Stimulated activated CD4-positive, alpha-beta T cell treated with anti-CD3 and anti-CD28 coated beads, Interleukin-4, amount 100 ng/mL, for 1 hour (primary cell): ENCODE measurements at regions not wholly inside any gene's neighbourhood (a gene's known extent, or its start where the extent isn't known, plus 50 kb on each side); places are given as distances from the start of the nearest gene placed in this dataset.
"Not testable (repeated sequence)": the region's sequence is repeated elsewhere in the genome, so short reads cannot be mapped to it uniquely, and the experiment has no call there.

ENCODE experiments used
- DNase-seq: peaks from one replicate; pipeline ENCODE4 v3.0.0-alpha.2; 2020

DNA sequence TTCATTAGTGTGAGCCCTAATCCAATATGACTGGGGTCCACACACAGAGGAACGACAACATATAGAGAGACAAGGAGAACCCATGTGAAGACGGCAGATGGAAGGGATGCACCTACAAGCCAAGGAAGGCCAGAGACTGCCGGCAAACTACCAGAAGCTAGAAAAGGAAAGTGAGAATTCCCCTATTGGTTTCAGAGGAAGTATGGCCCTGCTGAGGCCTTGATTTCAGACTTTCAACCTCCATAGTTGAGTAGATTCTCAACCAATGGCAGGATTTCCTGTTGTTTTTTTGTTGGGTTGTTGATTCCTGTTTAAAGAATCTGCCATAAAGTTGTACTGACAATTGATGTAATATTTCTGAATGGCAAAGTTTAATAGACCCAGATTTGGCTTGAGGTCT lies 241.5 kb downstream of the SATB2 start:
- DNase-seq: no peak

DNA sequence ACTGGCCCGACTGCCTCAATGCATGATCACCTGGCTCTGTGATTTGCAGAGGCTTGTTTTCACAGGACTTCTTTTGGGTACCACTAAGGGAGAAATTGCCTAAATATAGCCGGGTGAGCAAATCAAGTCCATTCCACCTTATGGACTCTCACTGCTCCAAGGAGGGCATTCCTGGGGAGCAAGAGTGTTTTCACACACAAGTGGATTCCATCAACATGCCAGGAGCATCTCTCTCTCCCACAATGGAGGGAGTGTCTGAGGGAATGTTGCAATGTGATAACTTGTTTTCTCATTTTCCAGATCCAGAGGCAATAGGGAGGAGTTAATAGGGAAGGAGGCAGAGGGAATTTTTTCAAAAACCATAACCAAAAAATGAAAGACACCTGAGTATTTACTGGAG lies 250.7 kb downstream of the SATB2 start:
- no peak for DNase-seq

DNA sequence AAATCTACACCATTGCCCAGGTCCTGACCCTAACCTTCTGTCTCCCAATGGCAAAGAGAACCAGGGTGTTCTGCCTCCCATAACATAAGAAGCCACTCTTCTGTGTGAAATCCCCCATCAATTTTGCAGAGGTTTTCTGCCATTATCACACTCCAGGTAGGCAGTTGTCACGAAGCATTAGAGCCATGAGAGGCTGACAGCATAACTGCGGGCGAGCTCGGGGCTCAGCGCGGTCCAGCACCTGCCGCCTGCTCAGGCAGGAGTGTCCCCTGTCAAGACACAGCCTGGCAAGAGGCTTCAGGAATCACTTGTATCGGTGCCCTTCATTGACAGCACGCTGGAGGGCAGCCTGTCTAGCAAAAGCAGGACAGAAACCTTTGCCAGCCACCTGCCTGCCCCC lies 251.2 kb downstream of the SATB2 start:
- DNase-seq: no peak

DNA sequence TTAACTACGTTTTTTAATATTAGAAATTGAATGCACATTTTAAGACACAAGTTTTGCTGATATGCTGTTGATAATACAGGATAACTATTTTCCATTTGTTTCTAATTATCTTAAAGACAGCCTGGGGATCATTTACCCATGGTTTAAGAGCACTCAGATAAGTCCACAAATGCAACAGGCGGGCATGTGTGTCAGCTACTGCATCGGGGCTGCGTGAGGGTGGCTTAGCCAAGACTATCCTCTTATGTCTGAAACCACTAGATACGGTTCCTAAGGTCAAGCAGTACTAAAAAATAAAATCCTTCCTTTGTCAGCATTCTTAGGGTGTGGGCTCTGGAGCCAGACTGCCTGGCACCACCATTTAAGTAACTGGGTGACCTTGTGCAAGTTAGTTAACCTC lies 254.8 kb downstream of the SATB2 start:
- DNase-seq: no peak

DNA sequence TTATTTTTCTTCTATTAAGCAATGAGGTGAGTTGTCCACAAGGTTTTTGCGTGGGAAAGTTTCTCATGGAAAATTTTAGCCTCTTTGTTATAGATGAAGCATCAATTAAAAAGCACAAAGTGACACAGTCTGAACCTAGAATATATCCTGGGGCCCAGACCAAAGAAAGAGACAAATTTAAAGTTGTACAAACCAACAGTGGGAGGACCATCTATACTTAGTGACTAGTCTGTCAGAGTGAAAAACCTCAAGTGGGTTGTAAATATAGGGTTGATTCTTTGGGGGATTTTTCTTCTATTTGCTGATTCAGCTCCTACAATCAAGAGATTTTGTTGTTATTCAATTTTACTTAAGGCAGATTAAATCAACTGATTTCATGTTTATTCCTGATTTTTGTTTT lies 256.2 kb downstream of the SATB2 start:
- DNase-seq: no peak

DNA sequence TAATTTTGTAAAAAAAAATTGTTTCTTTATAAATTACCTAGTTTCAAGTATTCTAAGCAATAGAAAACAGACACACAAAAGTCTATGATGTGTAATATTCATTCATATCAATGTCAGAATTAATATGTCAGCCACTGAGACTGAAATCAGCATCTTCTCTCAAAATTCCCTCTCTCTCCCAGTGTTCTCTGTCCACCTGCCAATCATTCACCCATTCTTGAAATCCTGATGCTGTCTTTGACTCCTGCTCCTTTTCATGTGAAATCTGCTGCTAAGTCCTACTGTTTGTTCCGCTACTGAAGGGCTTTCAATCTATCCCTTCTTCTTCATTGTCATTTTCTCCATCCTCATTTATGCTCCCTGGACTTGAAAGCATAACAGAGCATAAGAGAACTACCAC lies 257.9 kb downstream of the SATB2 start:
- DNase-seq: no peak

DNA sequence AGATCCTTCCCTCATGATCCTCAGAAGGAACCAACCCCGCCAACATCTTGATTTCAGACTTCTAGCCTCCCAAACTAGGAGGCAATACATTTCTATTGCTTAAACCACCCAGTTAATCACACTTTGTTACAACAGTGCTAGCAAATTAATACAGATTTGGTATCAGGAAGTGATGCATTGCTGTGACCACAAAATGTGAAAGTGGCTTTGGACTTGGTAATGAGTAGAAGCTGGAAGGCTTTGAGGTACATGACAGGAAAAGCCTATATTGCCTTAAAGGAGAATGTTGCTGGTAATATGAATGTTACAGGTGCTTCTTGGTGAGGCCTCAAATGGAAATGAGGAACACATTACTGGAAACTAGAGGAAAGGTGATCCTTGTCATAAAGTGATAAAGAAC lies 260.3 kb downstream of the SATB2 start:
- no peak for DNase-seq

DNA sequence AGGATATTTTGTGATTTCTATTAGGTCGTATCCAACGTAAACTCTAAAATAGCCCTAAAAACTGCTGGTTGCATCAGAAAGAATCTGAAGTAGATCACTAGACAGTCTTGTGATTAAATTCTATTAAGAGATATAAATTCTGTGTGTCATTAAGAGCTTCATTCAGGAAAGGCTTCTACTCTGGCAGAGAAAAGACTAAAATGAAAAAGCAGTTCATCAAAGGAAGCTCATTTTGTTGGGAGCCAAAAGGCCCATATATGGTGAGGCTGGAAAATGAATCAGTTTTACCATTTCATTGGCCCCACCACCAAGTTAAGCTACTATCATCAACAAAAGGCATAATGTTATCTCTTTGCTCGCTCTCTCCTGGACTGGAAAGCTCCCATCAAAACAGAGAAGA lies 261.1 kb downstream of the SATB2 start:
- no peak for DNase-seq

DNA sequence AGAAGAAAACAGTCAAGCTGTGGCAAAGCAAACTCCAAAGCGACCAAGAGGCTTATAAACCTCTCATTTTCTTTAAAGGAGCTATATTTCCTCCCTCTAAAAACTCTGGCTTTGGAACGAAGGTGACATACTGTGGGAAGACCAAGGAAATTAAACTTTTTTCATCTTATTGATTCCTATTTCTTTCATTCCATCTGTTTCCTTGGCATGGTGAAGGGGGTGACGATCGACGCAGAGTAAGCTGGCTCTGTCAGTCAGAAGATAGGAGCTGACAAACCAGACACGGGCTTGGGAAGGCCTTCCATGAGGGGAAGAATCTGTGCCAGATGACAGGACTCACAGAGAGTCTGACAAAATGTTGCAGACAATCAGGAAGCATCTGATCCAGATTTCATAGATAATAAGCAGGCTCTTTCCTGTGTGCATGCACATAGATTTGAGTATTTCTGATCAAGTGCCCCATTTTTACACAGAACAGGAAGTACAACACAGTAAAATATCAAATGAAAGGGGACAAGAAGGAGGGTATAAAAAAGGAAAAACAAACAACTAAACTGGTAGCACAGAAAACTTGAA lies 261.7 kb downstream of the SATB2 start:
- DNase-seq: no peak

DNA sequence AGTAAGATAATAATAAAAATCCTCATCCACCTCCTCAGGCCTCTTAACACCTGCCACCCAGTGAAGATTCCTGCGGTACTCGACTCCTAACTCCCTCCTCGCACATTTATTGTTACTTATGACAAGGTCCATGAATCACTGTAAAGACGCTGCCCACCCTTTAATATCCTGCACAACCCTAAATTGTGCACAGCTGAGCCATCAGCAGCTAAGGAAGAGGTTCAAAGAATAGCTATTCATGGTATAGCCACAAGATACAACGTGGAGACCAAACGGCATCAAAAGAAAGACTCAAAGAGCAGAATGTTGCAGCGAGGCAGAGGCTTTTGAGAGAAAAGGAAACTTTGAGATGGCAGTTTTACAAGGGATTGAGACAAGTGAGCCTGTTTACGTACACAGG lies 266.3 kb downstream of the SATB2 start:
- no peak for DNase-seq

DNA sequence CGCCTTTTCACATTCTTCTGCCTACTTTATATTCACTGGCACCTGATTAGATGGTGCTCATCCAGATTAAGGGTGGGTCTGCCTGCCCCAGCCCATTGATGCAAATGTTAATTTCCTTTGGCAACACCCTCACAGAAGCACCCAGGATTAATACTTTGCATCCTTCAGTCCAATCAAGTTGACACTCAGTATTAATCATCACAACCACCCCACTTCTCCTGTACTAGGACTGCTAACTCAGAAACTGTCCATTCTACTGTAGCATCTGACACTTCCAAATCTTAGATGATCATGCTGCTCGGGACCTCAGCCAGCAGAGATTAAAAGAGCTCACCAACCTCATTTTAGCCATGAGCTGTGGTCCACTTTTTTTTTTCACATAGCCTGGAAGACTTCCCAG lies 268.5 kb downstream of the SATB2 start:
- no peak for DNase-seq

DNA sequence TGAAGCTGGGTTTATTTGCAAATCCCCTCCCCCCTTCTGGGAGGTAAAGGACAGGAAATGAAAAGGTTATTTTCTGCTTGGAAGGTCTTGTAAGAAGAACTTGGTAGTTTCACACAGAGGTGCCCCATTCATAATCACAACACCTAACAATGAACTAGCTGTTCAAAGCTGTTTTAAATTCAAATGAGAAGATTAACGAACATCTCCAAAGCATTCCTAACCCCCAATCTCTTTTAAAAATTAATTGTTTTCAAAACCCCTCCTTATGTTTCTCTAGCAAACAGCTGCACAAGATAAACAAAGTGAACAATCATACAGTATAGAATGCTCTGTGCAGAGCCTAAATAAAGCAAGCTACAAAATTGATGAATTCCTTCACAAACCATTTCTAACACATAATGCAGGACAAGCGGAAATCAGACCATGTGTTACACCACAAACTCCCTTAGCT lies 271.4 kb downstream of the SATB2 start:
- no peak for DNase-seq

DNA sequence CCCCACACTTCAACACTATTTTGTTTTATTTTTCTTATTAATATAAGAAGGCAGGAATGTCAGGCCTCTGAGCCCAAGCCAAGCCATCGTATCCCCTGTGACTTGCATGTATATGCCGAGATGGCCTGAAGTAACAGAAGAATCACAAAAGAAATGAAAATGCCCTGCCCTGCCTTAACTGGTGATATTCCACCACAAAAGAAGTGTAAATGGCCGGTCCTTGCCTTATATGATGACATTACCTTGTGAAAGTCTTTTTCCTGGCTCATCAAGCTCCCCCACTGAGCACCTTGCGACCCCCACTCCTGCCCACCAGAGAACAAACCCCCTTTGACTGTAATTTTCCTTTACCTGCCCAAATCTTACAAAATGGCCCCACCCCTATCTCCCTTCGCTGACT lies 272.6 kb downstream of the SATB2 start:
- DNase-seq: not testable (repeated sequence)

DNA sequence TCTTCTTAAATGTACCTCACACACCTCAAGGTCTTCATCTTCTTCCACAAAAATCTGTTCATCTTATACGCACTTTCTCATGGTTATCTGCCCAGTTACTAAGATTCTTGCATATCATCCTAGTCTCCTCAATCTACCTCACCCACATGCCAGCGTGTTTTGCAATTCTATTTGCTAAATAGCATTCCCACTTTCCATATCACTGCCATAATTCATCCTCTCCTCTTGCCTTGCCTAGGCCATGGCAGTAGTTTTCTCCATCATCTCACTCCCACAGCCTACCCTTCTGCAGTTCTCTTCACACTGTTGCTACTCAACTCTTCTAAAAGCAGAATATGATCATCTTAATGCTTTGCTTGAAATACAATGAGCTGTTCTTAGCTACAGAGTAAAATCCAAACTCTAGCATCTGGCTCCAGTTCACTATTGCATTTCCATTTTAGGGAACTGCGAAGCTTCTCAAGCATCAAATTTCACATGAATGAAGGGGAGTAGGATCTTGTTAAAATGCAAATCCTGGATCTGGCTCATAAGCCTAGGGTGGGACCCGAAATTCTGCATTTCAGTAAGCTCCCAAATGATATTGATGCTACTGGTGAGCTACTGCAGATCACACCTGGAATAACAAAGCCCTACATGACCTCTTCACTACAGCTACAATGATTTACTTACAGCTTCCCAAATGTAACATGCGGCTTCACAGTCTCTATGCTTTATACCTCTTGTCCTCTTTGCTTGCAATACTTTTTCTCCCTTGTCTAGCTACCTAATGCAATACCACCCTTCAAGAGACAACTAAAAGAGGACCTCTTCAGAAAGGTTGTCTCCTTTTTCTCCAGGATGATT lies 293.9 kb downstream of the SATB2 start:
- no peak for DNase-seq

DNA sequence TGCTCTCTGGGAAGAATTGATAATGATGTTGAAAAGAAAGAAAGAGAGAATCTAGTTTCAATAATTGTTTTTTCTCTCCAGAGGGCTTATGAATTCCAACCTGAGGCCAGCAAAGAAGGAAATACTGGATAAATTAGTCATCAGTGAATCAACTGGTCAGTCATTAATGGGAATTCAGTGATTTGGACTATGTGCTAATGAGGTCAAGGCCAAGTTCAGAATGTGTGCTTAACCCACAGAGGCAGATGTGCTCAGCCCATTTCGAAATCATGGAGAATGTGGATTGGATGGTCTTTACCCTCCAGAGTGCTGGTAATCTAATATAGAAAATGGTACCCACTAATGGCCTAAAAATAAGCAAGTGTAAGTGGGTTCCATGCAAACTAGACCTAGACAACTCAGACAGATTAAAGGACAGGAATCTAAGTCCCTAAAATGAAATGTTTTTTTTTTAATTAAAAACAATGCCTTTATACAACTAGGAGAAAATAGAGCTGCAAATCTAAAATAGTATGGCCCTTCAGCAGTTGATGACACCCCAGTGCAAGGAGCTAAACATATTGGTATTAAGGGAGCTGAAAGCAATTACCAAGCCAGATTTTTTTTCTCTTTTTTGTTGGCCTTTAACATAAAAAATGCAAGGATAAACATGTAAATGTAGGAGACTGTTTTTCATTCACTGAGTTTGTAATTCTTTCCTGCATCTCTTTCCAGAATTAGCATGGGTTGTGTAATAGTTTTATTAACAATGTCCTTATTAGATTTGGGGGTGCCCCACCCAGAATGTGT lies 296.9 kb downstream of the SATB2 start:
- no peak for DNase-seq

DNA sequence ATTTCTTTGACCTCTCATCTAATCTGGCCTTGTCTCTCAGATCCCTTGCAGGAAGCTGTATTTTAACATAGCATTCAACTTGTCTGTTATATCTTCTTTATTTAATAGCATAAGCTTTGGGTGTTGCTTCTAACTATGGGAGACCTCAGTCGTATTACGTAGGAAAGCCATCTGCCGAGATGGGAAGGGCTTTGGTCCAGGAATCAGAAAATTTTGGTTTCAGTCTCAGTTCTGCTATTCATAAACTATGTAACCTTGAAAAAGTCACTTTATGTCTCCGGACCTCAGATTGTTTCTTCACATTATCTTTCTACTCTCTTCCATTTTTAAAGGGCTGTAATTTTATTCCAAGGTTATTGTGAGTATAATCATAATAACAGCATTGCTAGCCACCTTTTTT lies 297.7 kb downstream of the SATB2 start:
- no peak for DNase-seq

DNA sequence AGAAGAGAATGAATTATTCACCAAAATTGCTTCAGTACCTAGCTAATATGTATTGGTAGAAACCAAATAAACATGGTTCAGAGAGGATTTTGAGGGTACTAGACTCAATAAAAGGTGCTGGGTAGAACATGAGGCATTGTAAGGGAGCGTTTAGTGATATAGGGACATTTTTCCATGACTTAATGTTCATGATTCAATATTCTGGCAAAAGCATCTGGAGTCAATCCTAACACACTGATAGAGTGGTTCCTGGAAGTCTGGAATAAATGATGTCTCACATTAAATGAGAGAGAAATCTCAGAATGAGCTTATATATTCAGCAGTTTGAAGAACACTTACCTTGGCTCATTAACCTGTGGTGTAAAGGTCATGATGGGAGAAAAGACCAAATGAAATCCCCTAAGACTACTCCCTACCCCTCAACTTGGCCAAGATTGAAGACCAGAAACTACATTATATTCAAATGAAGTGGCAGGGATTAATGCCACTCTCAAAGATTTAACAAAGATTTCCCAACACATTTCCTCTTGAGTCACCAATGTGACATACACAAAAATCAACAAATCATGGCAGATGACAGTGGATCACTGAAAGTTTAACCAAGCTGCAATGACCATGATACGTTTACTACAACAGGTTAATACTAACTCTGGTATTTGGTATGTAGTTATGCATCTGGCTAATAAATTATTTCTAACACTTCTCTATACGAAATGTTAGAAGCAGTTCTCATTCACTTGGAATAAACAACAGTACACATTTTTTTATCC lies 309.5 kb downstream of the SATB2 start:
- DNase-seq: no peak

DNA sequence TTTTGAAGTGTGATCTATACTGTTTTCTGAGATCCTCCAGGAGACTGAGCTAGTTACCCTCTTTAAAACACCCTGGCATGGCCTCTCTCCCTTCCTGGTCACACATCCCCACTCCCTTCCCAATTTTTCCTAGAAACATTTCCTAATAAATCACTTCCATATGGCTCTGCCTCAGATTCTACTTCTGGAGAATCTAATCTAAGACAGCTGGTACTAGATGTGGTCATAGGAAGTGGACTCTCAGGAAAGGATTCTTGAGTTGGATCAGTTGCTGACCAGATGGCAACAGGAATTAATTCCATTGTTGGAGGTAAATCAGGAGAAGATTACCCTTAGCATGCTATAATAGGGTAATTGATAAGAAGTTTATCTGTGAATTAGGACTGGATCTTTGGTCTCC lies 310.5 kb downstream of the SATB2 start:
- no peak for DNase-seq

DNA sequence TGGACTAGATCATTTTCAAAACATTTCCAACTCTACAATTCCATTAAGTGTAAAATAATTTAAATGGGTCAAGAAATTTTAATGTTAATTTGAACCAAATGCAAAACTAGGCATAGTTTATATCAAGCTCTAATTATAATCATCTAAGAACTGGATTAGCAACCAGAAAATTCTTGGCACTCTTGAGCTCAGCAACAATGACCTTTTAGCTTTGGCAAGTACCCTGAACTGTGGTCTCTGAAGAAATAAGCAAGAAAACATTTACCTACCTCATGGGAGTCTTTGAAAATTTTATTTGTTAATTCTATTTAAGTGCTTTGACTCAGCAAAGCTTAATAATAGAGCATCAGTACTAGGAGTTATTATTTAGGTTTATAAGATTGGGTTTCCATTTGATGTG lies 313.2 kb downstream of the SATB2 start:
- no peak for DNase-seq

DNA sequence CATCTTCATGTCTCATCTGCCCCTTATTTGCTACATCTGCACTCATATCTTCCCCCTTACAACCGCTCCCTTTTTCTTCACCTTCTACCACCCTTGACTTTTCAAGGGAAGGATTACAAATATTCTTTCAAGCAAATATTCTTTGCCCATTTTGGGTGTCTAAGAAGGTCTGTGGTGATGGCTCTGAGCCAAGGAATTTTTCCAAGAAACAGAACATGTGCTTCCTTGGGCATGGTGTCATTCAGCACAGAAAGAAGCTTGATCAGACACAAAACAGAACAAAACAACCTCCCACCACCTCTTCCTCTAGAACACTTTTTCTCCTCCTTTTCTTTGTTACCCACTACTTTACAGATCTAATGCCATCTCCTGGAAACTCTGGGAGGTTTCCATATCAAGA lies 313.7 kb downstream of the SATB2 start:
- DNase-seq: no peak

DNA sequence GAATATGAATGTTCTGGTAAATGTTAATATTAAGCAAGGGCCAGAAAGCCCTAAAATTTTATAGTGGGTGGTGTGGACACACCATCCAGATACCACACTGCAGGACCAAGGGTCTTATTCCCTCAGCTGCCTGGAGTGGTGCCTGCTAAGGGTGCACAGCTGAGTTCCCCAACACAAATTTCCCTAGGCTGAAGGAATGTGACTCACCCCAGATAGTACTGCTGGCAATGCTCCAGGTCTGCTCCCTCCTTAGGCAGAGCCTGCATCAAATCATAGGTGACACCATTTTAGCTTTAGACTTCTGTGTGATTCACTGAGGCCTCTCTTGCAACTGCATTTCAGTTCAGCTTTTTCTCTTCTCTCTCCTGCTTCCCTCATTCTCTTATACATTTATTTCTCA lies 321.1 kb downstream of the SATB2 start:
- no peak for DNase-seq

DNA sequence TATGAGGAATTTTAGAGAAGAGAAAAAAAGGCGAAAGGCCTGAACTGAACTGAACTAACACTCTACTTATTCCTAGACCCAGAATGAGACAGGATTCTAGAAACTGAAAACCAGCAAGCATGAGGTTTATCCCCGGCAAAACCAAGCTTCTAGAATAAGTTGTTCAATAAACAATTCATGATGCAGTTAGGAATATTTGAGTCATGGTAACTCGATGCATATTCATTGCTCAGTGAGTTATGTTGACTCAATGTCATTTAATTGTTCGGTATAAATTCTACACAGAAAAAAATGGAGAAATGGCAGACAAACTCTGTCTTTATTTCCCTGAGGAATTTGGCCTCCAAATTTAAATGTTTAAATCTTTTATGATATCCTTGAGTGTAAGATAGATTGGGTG lies 321.5 kb downstream of the SATB2 start:
- DNase-seq: no peak

DNA sequence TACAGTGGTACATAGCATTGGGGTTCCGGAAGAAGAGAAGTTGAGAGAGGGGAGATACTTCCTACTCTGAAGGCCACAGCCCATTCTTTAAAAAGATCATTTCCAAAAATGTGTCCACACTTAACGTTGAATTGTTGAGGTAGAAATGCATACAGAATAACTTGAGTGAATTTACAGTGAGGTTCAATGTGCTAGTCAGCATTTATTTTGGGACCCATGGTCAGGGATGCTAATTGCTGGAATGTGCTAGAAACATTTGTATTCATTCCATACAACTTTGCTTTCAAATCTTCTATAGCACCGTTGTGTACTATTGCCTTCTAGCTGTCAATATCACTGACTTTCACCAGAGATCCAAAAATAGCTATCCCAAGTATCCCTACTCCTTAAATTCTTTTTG lies 325.9 kb downstream of the SATB2 start:
- no peak for DNase-seq
